Stimulated activated effector memory CD8-positive, alpha-beta T cell treated with anti-CD3 and anti-CD28 coated beads, Interleukin-12 subunit alpha, Interleukin-12 subunit beta, amount 100 ng/mL, for 72 hours (primary cell): ENCODE measurements at regions not wholly inside any gene's neighbourhood (a gene's known extent, or its start where the extent isn't known, plus 50 kb on each side); places are given as distances from the start of the nearest gene placed in this dataset.

Experiments
- ATAC-seq: fragments of 150-1000 bp; cut with Tn5 transposase; 2 replicates; pipeline ENCODE4 v1.10.0; 2021
- DNase-seq, 2 donors: peaks; one replicate each; pipeline ENCODE4 v3.0.0; 2021 to 2022; ENCODE audit warnings: low spot score in 2 of 2
- H3K27ac Mint-ChIP-seq: one replicate; pipeline ENCODE4 v1.8.0; 2022; ENCODE audit warnings: mild to moderate bottlenecking, mixed read lengths
- H3K36me3 Mint-ChIP-seq: one replicate; pipeline ENCODE4 v1.8.0; 2022; ENCODE audit warnings: mild to moderate bottlenecking, mixed read lengths
- H3K4me1 Mint-ChIP-seq: one replicate; pipeline ENCODE4 v1.8.0; 2022; ENCODE audit warnings: mixed read lengths
- H3K4me3 Mint-ChIP-seq: one replicate; pipeline ENCODE4 v1.8.0; 2022; ENCODE audit warnings: mild to moderate bottlenecking, mixed read lengths
- H3K9me3 Mint-ChIP-seq: one replicate; pipeline ENCODE4 v1.8.0; 2022; ENCODE audit warnings: mixed read lengths

DNA sequence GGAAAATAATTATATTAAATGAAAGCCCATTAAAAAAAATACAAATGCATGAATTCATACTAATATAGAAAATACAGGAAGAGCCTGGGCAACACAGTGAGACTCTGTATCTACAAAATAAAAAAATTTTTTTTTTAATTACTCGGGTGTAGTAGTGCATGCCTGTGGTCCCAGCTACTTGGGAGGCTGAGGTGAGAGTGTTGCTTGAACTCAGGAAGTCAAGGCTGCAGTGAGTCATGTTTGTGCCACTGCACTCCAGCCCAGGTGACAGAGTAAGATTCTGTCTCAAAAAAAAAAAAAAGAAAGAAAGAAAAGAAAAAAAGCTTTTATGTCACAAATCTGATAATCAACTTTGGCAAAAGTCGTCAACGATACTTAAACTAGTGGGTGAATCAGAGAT is 80.6 kb upstream of the PLEKHA5 start:
- Mint-ChIP-seq H3K9me3 (no peaks in the 10 kb centered on the region), H3K36me3 (no peaks in the 10 kb centered on the region), H3K4me3 (no peak overlapping the region), H3K4me1 (peaks cover 16% of the 10 kb centered on the region), H3K27ac (no peak overlapping the region)
- peak; percentile 84 for ATAC-seq
- no peak for DNase-seq

DNA sequence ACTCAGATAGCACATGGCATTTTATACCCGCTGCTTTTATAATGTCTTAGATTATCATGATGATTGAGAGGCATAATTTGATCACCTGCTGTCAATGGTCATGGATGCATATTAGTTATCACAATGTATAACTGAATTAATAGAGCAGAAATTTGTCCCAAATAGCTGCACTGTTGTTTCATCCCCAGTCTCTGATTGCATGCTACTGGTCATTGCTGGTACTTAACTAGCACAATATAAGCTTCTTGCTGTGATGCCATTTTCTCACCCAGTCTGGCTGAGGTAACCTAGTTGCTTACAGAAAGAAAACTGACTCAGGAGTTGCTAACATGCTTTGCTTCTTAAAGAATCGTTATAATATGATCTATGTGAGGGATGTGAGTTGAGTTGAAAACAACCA is 76.8 kb upstream of the PLEKHA5 start:
- Mint-ChIP-seq H3K4me1 (peaks cover 24% of the 10 kb centered on the region), H3K9me3 (no peaks in the 10 kb centered on the region), H3K36me3 (no peaks in the 10 kb centered on the region), H3K4me3 (no peak overlapping the region), H3K27ac (peak overlapping the region; percentile 21)
- ATAC-seq, result peak; percentile 47
- DNase-seq, result no peak

DNA sequence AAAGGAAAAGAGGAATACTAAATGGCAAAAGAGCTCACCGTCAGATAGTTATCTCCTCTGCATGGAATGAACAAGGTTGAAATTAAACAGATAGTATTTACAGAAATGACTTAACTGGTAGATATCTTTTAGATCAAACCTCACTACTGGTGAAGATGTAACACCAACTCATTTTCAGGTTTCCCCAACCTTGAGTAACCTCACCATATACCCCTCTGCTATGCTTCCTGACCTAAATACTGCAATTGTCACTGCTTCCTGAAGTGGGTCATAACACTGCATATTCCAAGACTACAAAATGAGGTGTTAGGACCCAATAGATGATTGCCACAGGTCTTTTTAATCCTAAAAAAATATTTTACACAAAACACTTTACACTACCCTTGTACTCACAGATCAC is 76.3 kb upstream of the PLEKHA5 start:
- H3K4me3 Mint-ChIP-seq, result no peak overlapping the region
- no peak for DNase-seq

DNA sequence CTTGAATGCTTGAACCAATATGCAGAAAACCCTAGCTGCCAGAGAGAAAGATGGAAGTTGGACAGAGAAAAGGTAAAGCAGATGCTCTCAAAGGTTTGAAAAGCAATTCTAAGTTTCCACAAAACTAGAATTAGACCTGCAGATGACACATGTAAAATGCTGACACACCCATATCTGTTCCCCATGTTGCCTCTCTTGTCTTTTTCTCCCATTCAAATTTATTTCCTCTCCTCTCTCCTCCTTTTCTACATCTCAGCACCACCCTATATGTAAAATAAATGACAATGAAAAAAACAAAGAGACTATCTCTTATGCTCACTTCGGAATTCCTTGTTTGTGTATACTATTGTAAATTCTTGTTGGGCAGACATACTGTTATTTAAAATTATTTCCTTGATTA is 75.5 kb upstream of the PLEKHA5 start:
- Mint-ChIP-seq H3K9me3 (no peaks in the 10 kb centered on the region), H3K4me1 (peaks cover 24% of the 10 kb centered on the region), H3K27ac (no peak overlapping the region), H3K36me3 (no peaks in the 10 kb centered on the region), H3K4me3 (no peak overlapping the region)
- DNase-seq (no peak), ATAC-seq (no peak)

More for the DNA sequence above, 76.3 kb upstream of the PLEKHA5 start:
- peak overlapping the region; percentile 21 for H3K27ac Mint-ChIP-seq
- no peaks in the 10 kb centered on the region for H3K36me3 Mint-ChIP-seq
- peaks cover 24% of the 10 kb centered on the region for H3K4me1 Mint-ChIP-seq
- H3K9me3 Mint-ChIP-seq, result no peaks in the 10 kb centered on the region
- ATAC-seq, result peak; percentile 83

DNA sequence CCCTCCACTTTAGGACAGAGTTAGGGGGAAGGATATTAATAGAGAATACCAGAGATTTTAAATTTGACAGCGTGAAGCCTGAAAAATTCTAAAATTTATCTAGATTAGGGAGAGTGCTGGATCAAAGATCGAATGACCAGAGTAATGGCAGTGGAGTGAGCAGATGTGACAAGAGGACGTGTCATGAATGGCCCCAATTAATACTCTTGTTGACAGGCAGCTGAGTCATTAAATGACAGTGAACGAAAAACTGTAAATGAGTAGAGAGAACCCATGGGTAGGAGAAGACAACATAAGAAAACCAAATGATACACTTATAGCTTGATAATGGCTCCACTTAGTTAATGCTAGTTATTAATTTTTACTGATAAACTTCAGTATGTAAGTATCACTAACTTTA is 73.9 kb upstream of the PLEKHA5 start:
- Mint-ChIP-seq H3K9me3 (no peaks in the 10 kb centered on the region), H3K4me1 (peaks cover 24% of the 10 kb centered on the region), H3K4me3 (no peak overlapping the region), H3K36me3 (no peaks in the 10 kb centered on the region), H3K27ac (no peak overlapping the region)
- ATAC-seq, result no peak
- DNase-seq, result no peak

DNA sequence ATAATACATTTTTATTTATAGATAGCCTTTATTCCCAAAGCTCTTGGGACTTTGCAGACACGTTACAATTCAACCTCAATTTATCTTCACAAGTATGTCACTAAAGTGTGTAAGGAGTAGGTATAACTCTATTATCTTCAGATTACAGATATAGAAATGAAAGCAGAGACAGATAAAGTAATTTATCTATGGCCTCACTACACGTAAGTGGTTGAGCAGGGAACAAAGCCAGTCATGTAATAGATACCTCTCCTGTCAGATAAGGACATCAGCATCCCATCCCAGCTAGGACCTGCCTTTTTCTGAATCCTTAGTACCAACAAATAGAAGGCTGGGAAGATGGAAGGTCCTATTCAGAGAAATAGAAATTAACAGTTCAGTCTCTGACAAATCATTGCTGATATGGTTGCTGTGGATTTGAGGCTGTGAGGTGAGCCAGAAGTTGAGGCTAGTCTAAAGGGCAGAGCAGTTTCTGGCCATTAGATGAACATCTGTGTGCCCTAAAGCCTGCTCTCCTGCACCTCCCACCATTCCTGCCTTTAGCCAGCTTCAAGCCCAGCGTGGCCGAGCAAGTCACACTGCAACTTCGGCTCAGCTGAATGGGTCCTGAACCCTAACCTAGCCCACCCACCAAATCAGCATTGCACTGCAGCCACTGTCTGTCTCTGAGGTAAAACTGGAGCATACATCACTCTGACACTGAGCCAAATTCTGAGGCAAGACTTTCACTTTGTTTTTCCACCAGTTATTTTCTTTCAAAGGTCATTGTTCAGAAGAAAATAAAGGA is 71.1 kb upstream of the PLEKHA5 start:
- Mint-ChIP-seq H3K4me1 (peaks cover 11% of the 10 kb centered on the region), H3K4me3 (no peak overlapping the region), H3K27ac (no peak overlapping the region), H3K36me3 (no peaks in the 10 kb centered on the region), H3K9me3 (no peaks in the 10 kb centered on the region)
- ATAC-seq, result no peak
- no peak for DNase-seq

DNA sequence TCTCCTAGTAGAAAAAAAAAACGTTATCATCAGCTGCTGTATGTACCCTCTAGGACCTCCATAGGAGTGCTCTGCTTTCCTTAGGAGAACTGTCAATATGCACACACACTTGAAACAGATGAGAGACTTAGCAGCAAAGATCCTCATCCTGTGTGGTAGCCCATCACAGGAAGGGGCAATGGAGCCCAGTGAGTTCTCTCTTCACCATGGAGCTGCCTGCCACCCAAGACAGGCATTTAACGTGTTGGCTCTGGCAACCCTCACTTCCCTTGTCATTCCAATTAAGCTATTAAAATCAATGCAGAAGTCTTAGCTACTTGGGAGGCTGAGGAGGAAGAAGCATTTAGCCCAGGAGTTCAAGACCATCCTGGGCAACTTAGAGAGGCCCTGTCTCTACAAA is 64.8 kb upstream of the PLEKHA5 start:
- Mint-ChIP-seq H3K4me3 (no peak overlapping the region), H3K4me1 (no peaks in the 10 kb centered on the region), H3K9me3 (no peaks in the 10 kb centered on the region), H3K36me3 (no peaks in the 10 kb centered on the region), H3K27ac (no peak overlapping the region)
- no peak for ATAC-seq
- no peak for DNase-seq

DNA sequence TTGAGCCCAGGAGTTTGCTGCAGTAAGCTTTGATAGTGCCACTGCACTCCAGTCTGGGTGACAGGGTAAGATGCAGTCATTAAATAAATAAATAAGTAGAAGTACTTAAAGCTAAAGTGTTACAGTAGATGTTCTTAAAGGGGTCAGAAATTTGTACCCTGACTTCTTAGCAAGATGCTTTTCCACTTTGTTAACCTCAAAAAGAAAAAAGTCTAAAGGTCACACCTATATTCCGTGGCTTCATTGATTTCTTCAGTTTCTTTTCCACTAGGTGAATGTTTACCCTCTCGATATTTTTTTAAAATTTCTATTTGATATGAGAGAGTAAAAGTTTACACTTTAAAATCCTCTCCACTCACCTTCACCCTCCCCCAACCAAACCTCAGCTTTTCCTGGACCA is 64.3 kb upstream of the PLEKHA5 start:
- no peaks in the 10 kb centered on the region for H3K4me1 Mint-ChIP-seq
- DNase-seq (no peak), ATAC-seq (no peak)
- H3K27ac Mint-ChIP-seq, result no peak overlapping the region
- no peak overlapping the region for H3K4me3 Mint-ChIP-seq
- no peaks in the 10 kb centered on the region for H3K9me3 Mint-ChIP-seq
- no peaks in the 10 kb centered on the region for H3K36me3 Mint-ChIP-seq

DNA sequence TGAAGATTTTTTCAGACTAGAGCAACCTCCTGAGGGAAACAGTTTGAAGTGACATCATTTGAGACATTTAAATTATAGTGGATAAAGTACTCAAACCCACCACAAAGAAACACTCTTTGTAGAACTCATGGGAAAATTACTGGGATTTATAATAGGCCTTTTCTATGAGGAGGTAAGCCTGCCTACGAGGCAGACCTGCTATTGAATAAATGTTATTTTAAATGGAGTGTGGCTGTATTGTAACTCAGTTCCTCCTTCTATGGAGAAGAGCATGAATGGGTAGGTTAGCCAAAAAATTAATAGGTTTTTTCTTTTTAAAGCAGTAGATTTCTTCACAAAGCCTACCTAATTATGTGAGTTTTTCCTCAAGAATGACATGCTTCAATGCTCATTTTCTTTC is 63.7 kb upstream of the PLEKHA5 start:
- Mint-ChIP-seq H3K36me3 (no peaks in the 10 kb centered on the region), H3K27ac (no peak overlapping the region), H3K9me3 (no peaks in the 10 kb centered on the region), H3K4me1 (no peaks in the 10 kb centered on the region), H3K4me3 (no peak overlapping the region)
- no peak for ATAC-seq
- DNase-seq, result no peak

DNA sequence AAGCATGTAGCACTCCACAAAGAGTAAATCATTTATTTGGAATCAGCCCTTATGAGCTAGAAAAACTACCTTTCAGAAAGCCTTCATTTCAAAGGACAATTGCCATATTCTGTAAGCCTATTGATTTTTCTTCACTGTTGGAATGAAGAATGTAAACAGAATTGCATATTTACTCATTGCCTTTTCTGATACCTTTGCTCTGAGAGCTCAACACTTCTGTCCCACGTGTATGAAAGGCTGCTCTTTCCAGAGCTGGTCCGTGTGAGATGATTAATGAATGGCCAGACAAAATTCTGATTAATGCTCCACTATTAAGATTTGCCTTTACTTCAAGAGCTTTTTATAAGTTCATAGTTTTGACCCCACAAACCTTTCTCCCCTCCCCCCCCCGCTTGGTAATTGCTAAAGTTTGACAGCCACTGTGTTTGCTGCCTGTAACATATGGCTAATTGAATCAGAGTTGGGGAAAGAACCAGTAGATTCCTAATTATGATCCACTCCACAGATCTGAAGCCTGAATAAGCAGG is 63.0 kb upstream of the PLEKHA5 start:
- DNase-seq (no peak), ATAC-seq (no peak)
- no peak overlapping the region for H3K4me3 Mint-ChIP-seq
- H3K36me3 Mint-ChIP-seq, result no peaks in the 10 kb centered on the region
- H3K9me3 Mint-ChIP-seq, result no peaks in the 10 kb centered on the region
- no peak overlapping the region for H3K27ac Mint-ChIP-seq
- H3K4me1 Mint-ChIP-seq, result no peaks in the 10 kb centered on the region

DNA sequence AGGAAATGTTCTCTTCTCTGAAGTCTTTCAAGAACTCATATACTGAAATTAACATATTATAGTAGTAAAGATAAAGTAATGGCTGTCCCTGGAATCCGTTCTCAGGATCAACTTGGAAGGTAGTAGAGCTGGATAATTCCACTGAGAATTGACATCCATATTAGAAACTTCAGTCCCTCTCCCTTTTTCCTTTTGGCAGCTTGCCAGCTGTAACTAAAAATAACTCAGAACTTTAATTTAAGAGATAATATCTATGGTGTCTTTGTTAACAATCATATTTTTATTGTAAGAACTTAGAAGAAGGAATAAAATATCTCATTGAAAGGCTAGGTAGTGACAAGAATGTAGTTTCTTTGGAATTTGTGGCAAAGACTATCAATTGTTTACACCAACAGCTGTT is 61.4 kb upstream of the PLEKHA5 start:
- ATAC-seq, result no peak
- Mint-ChIP-seq H3K4me1 (no peaks in the 10 kb centered on the region), H3K4me3 (no peak overlapping the region), H3K27ac (no peak overlapping the region), H3K9me3 (no peaks in the 10 kb centered on the region), H3K36me3 (no peaks in the 10 kb centered on the region)
- DNase-seq, result no peak

DNA sequence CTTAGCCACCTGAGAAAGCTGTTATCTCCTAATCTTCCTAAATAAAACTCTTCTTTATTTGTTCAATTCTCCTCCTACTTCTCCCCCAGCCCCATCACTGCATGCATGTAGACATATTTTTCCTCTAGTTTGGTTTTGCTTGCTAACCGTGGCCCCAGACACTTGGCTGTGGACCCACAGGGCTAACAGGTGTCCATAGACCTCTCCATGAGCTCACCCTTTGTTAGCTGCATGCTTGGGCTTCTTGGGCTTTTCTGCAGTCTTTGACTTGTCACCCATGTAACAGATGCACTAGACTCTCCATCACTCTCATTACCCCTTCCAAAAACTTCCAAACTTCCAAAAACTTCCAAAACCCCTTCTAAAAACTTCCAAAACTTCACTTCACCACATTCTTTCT is 59.2 kb upstream of the PLEKHA5 start:
- DNase-seq, result no peak
- no peaks in the 10 kb centered on the region for H3K4me1 Mint-ChIP-seq
- no peaks in the 10 kb centered on the region for H3K36me3 Mint-ChIP-seq
- no peak overlapping the region for H3K4me3 Mint-ChIP-seq
- no peak for ATAC-seq
- H3K9me3 Mint-ChIP-seq, result no peaks in the 10 kb centered on the region
- no peak overlapping the region for H3K27ac Mint-ChIP-seq

DNA sequence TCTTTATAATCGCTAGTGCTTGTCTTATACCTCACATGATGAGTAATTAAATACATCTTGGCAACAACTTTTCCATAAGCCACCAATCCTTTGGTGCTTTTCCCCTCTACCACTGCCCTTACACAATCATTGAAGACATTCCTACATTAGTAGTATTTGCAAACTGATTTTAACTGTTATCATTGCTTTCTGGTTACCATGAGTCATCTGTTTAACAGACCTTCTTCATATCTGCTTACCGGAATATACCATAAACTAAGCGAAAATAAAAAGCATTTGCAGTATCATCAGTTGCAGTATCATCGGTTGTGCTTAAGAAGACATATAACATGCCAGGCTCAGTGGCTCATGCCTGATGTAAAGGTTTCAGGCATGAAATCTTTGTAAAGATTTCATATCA is 54.8 kb upstream of the PLEKHA5 start:
- no peaks in the 10 kb centered on the region for H3K36me3 Mint-ChIP-seq
- no peaks in the 10 kb centered on the region for H3K9me3 Mint-ChIP-seq
- DNase-seq (no peak), ATAC-seq (no peak)
- H3K27ac Mint-ChIP-seq, result no peak overlapping the region
- no peak overlapping the region for H3K4me3 Mint-ChIP-seq
- H3K4me1 Mint-ChIP-seq, result no peaks in the 10 kb centered on the region

DNA sequence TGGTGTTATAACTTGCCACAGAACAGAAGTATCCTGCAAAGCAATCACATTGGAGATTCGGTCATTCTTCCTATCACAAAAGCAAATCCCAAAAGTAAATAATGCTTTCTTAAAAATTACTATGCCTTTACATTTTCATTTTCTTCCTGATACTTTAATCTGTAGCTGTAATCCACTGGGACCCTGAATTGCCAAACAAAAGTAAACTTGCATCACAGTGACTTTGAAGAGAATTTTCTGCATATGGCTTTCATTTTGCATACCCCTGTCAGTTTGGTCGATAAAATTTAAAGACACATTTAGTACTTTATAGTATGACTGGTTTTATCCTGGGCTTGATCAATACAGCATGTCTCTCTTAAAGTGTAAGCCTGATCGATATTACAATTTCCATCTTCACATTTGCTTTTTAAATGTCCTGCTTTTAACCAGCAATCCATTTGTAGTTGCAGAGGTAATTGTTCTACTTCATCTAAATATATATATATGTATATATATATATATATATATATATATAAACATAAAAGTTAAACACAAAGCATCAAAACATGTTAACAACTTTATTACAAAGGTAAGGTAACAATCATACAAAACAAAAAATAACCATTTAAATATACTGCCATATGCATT is 53.7 kb upstream of the PLEKHA5 start:
- no peak overlapping the region for H3K4me3 Mint-ChIP-seq
- no peaks in the 10 kb centered on the region for H3K4me1 Mint-ChIP-seq
- ATAC-seq (no peak), DNase-seq (no peak)
- H3K27ac Mint-ChIP-seq, result no peak overlapping the region
- no peaks in the 10 kb centered on the region for H3K36me3 Mint-ChIP-seq
- H3K9me3 Mint-ChIP-seq, result no peaks in the 10 kb centered on the region
